ENCODE measurements at regions not wholly inside any gene's neighbourhood (a gene's known extent, or its start where the extent isn't known, plus 50 kb on each side); places are given as distances from the start of the nearest gene placed in this dataset.

- no peaks in the 10 kb centered on the region for H3K4me1 Mint-ChIP-seq
- no peaks in the 10 kb centered on the region for H3K27me3 Mint-ChIP-seq
- ATAC-seq: no peak
- DNase-seq: no peak
- no peaks in the 10 kb centered on the region for H3K36me3 Mint-ChIP-seq (ENCODE audit: low read depth)
- no peaks in the 10 kb centered on the region for H3K9me3 Mint-ChIP-seq
- H3K4me3 Mint-ChIP-seq: no peak overlapping the region
- H3K27ac Mint-ChIP-seq: no peak overlapping the region
These were observed 98.7 kb upstream of the TLL1 start for GRCh38 chr4:165774326-165774725.

GRCh38 chr4:165779950-165780670 lies 92.9 kb upstream of the TLL1 start:
- ATAC-seq (no peak), DNase-seq (no peak)
- H3K36me3 Mint-ChIP-seq (ENCODE audit: low read depth): no peaks in the 10 kb centered on the region
- no peak overlapping the region for H3K4me3 Mint-ChIP-seq
- H3K27ac Mint-ChIP-seq: no peak overlapping the region
- H3K27me3 Mint-ChIP-seq: no peaks in the 10 kb centered on the region
- no peaks in the 10 kb centered on the region for H3K4me1 Mint-ChIP-seq
- no peaks in the 10 kb centered on the region for H3K9me3 Mint-ChIP-seq

- H3K4me1 Mint-ChIP-seq: no peaks in the 10 kb centered on the region
- H3K27me3 Mint-ChIP-seq: no peaks in the 10 kb centered on the region
- no peaks in the 10 kb centered on the region for H3K9me3 Mint-ChIP-seq
- no peak for ATAC-seq
- H3K4me3 Mint-ChIP-seq: no peak overlapping the region
- no peak overlapping the region for H3K27ac Mint-ChIP-seq
- no peak for DNase-seq
- no peaks in the 10 kb centered on the region for H3K36me3 Mint-ChIP-seq (ENCODE audit: low read depth)
These were observed 92.3 kb upstream of the TLL1 start for GRCh38 chr4:165780735-165781134.

- Mint-ChIP-seq H3K4me3 (no peak overlapping the region), H3K9me3 (no peaks in the 10 kb centered on the region), H3K27me3 (no peaks in the 10 kb centered on the region), H3K4me1 (no peaks in the 10 kb centered on the region), H3K36me3 (ENCODE audit: low read depth) (no peaks in the 10 kb centered on the region), H3K27ac (no peak overlapping the region)
- ATAC-seq: no peak
- DNase-seq: no peak
These were observed 90.4 kb upstream of the TLL1 start for GRCh38 chr4:165782623-165783022.

- Mint-ChIP-seq H3K36me3 (ENCODE audit: low read depth) (no peaks in the 10 kb centered on the region), H3K27me3 (no peaks in the 10 kb centered on the region), H3K9me3 (no peaks in the 10 kb centered on the region), H3K4me3 (no peak overlapping the region), H3K4me1 (no peaks in the 10 kb centered on the region), H3K27ac (no peak overlapping the region)
- DNase-seq: no peak
- ATAC-seq: no peak
These were observed 89.4 kb upstream of the TLL1 start for GRCh38 chr4:165783626-165784025.

GRCh38 chr4:165784672-165785071 lies 88.4 kb upstream of the TLL1 start:
- DNase-seq (no peak), ATAC-seq (no peak)
- H3K4me3 Mint-ChIP-seq: no peak overlapping the region
- no peaks in the 10 kb centered on the region for H3K4me1 Mint-ChIP-seq
- H3K27ac Mint-ChIP-seq: no peak overlapping the region
- no peaks in the 10 kb centered on the region for H3K36me3 Mint-ChIP-seq (ENCODE audit: low read depth)
- peaks cover 5% of the 10 kb centered on the region for H3K9me3 Mint-ChIP-seq
- H3K27me3 Mint-ChIP-seq: no peaks in the 10 kb centered on the region

GRCh38 chr4:165785337-165785736 lies 87.7 kb upstream of the TLL1 start:
- Mint-ChIP-seq H3K4me1 (no peaks in the 10 kb centered on the region), H3K27me3 (no peaks in the 10 kb centered on the region), H3K27ac (no peak overlapping the region), H3K4me3 (no peak overlapping the region), H3K36me3 (ENCODE audit: low read depth) (no peaks in the 10 kb centered on the region), H3K9me3 (peaks cover 5% of the 10 kb centered on the region)
- no peak for ATAC-seq
- no peak for DNase-seq

- ATAC-seq: no peak
- DNase-seq: no peak
- Mint-ChIP-seq H3K27ac (no peak overlapping the region), H3K9me3 (peaks cover 5% of the 10 kb centered on the region), H3K27me3 (no peaks in the 10 kb centered on the region), H3K4me1 (no peaks in the 10 kb centered on the region), H3K4me3 (no peak overlapping the region), H3K36me3 (ENCODE audit: low read depth) (no peaks in the 10 kb centered on the region)
These were observed 85.3 kb upstream of the TLL1 start for GRCh38 chr4:165787516-165788274.

GRCh38 chr4:165788686-165789463 lies 84.2 kb upstream of the TLL1 start:
- H3K4me1 Mint-ChIP-seq: no peaks in the 10 kb centered on the region
- no peak for ATAC-seq
- no peak for DNase-seq
- H3K27me3 Mint-ChIP-seq: no peaks in the 10 kb centered on the region
- H3K27ac Mint-ChIP-seq: no peak overlapping the region
- no peak overlapping the region for H3K4me3 Mint-ChIP-seq
- H3K36me3 Mint-ChIP-seq (ENCODE audit: low read depth): no peaks in the 10 kb centered on the region
- H3K9me3 Mint-ChIP-seq: peaks cover 5% of the 10 kb centered on the region

GRCh38 chr4:165793236-165793635 lies 79.8 kb upstream of the TLL1 start:
- DNase-seq: no peak
- ATAC-seq: no peak
- H3K36me3 Mint-ChIP-seq (ENCODE audit: low read depth): no peaks in the 10 kb centered on the region
- no peak overlapping the region for H3K27ac Mint-ChIP-seq
- no peak overlapping the region for H3K4me3 Mint-ChIP-seq
- peaks cover 5% of the 10 kb centered on the region for H3K9me3 Mint-ChIP-seq
- no peaks in the 10 kb centered on the region for H3K4me1 Mint-ChIP-seq
- no peaks in the 10 kb centered on the region for H3K27me3 Mint-ChIP-seq

- H3K36me3 Mint-ChIP-seq (ENCODE audit: low read depth): no peaks in the 10 kb centered on the region
- no peak for DNase-seq
- no peaks in the 10 kb centered on the region for H3K27me3 Mint-ChIP-seq
- no peaks in the 10 kb centered on the region for H3K4me1 Mint-ChIP-seq
- no peak overlapping the region for H3K27ac Mint-ChIP-seq
- no peak overlapping the region for H3K4me3 Mint-ChIP-seq
- no peak for ATAC-seq
- H3K9me3 Mint-ChIP-seq: peaks cover 5% of the 10 kb centered on the region
These were observed 78.2 kb upstream of the TLL1 start for GRCh38 chr4:165794834-165795233.

- ATAC-seq (no peak), DNase-seq (no peak)
- no peak overlapping the region for H3K27ac Mint-ChIP-seq
- H3K4me1 Mint-ChIP-seq: no peaks in the 10 kb centered on the region
- H3K4me3 Mint-ChIP-seq: no peak overlapping the region
- no peaks in the 10 kb centered on the region for H3K36me3 Mint-ChIP-seq (ENCODE audit: low read depth)
- no peaks in the 10 kb centered on the region for H3K27me3 Mint-ChIP-seq
- H3K9me3 Mint-ChIP-seq: peaks cover 5% of the 10 kb centered on the region
These were observed 73.6 kb upstream of the TLL1 start for GRCh38 chr4:165799384-165799815.

- no peak overlapping the region for H3K4me3 Mint-ChIP-seq
- no peak for DNase-seq
- H3K4me1 Mint-ChIP-seq: no peaks in the 10 kb centered on the region
- no peak overlapping the region for H3K27ac Mint-ChIP-seq
- ATAC-seq: no peak
- no peaks in the 10 kb centered on the region for H3K36me3 Mint-ChIP-seq (ENCODE audit: low read depth)
- H3K27me3 Mint-ChIP-seq: no peaks in the 10 kb centered on the region
- H3K9me3 Mint-ChIP-seq: peaks cover 5% of the 10 kb centered on the region
These were observed 70.6 kb upstream of the TLL1 start for GRCh38 chr4:165802452-165802851.

- H3K36me3 Mint-ChIP-seq (ENCODE audit: low read depth): no peaks in the 10 kb centered on the region
These were observed 70.0 kb upstream of the TLL1 start for GRCh38 chr4:165803005-165803404.

GRCh38 chr4:165805406-165805805 lies 67.6 kb upstream of the TLL1 start:
- DNase-seq (no peak), ATAC-seq (no peak)
- Mint-ChIP-seq H3K27ac (no peak overlapping the region), H3K9me3 (peaks cover 5% of the 10 kb centered on the region), H3K4me1 (no peaks in the 10 kb centered on the region), H3K27me3 (no peaks in the 10 kb centered on the region), H3K4me3 (no peak overlapping the region), H3K36me3 (ENCODE audit: low read depth) (no peaks in the 10 kb centered on the region)

More at GRCh38 chr4:165803005-165803404, 70.0 kb upstream of the TLL1 start:
- Mint-ChIP-seq H3K9me3 (peaks cover 7% of the 10 kb centered on the region), H3K27ac (no peak overlapping the region), H3K4me3 (no peak overlapping the region), H3K27me3 (no peaks in the 10 kb centered on the region), H3K4me1 (no peaks in the 10 kb centered on the region)
- DNase-seq: no peak
- ATAC-seq: no peak

Data from activated naive CD8-positive, alpha-beta T cell treated with anti-CD3 and anti-CD28 coated beads, Interleukin-2, amount 50 U/mL, for 24 hours (primary cell).